GM23248 (cell line): ENCODE measurements at regions not wholly inside any gene's neighbourhood (a gene's known extent, or its start where the extent isn't known, plus 50 kb on each side); places are given as distances from the start of the nearest gene placed in this dataset.

Source experiments
- DNase-seq: peaks from one replicate; pipeline ENCODE4 v3.0.0-alpha.2; 2015
- H2AFZ ChIP-seq: fragments of 200-600 bp; sonication (generic); 2 replicates; pipeline ENCODE4 v1.6.1; 2016; ENCODE audit warnings: antibody characterized with exemption
- H3F3A ChIP-seq: fragments of 200-600 bp; sonication (generic); 2 replicates; pipeline ENCODE4 v1.6.1; 2016; ENCODE audit warnings: mild to moderate bottlenecking, antibody characterized with exemption, mixed run types; ENCODE audit not compliant: insufficient read depth
- H3K27ac ChIP-seq: fragments of 200-600 bp; sonication (generic); 2 replicates; pipeline ENCODE4 v1.5.1; 2016; ENCODE audit warnings: mild to moderate bottlenecking
- H3K27me3 ChIP-seq: fragments of 200-600 bp; sonication (generic); replicated peaks from 2 replicates; pipeline ENCODE4 v1.6.1; 2016; ENCODE audit warnings: mild to moderate bottlenecking; ENCODE audit not compliant: insufficient read depth
- H3K36me3 ChIP-seq: fragments of 200-600 bp; sonication (generic); 2 replicates; pipeline ENCODE4 v1.6.1; 2016; ENCODE audit warnings: low read depth, mild to moderate bottlenecking
- H3K4me1 ChIP-seq: fragments of 200-600 bp; sonication (generic); 2 replicates; pipeline ENCODE4 v1.6.1; 2016; ENCODE audit warnings: mild to moderate bottlenecking; ENCODE audit not compliant: insufficient read depth
- H3K4me2 ChIP-seq: fragments of 200-600 bp; sonication (generic); one replicate; pipeline ENCODE4 v1.6.1; 2016; ENCODE audit warnings: mild to moderate bottlenecking; ENCODE audit not compliant: unreplicated experiment
- H3K4me3 ChIP-seq: fragments of 200-600 bp; sonication (generic); 2 replicates; pipeline ENCODE4 v1.5.1; 2016; ENCODE audit warnings: mild to moderate bottlenecking
- H3K79me2 ChIP-seq: fragments of 200-600 bp; sonication (generic); 2 replicates; pipeline ENCODE4 v1.6.1; 2016; ENCODE audit warnings: mild to moderate bottlenecking; ENCODE audit not compliant: insufficient read depth
- H3K9ac ChIP-seq: fragments of 200-600 bp; sonication (generic); 2 replicates; pipeline ENCODE4 v1.6.1; 2016; ENCODE audit warnings: mild to moderate bottlenecking
- H3K9me2 ChIP-seq: fragments of 200-600 bp; sonication (generic); 2 replicates; pipeline ENCODE4 v1.6.1; 2016; ENCODE audit warnings: mixed run types, mild to moderate bottlenecking, moderate library complexity; ENCODE audit not compliant: insufficient read depth
- H3K9me3 ChIP-seq: fragments of 200-600 bp; sonication (generic); one replicate; pipeline ENCODE4 v1.6.1; 2017; ENCODE audit warnings: low read depth
- H4K20me1 ChIP-seq: fragments of 200-600 bp; sonication (generic); 2 replicates; pipeline ENCODE4 v1.6.0; 2016; ENCODE audit not compliant: insufficient read depth
- EZH2 ChIP-seq: fragments of 200-600 bp; sonication (generic); IDR thresholded peaks from 2 replicates; pipeline ENCODE4 v1.6.1; 2018; ENCODE audit warnings: antibody characterized with exemption, mild to moderate bottlenecking; ENCODE audit not compliant: insufficient read depth, poor library complexity, severe bottlenecking
- EZH2phosphoT487 ChIP-seq: fragments of 200-600 bp; sonication (generic); IDR thresholded peaks from 2 replicates; pipeline ENCODE4 v1.6.1; 2018; ENCODE audit warnings: antibody characterized with exemption, moderate library complexity, mild to moderate bottlenecking, low read depth; ENCODE audit not compliant: insufficient read depth
- WGBS, 2 experiments: methylation state at CpG; one replicate each; pipeline ENCODE4 v1.1.6; 2015 to 2017; ENCODE audit warnings: low lambda C conversion rate in 2 of 2, low coverage in 1 of 2; ENCODE audit errors: missing lambda C conversion rate in 2 of 2; 5-methylcytosine and 5-hydroxymethylcytosine counted together
- in situ Hi-C: fragments of 300-500 bp; cut with MboI; formaldehyde crosslinking; loops from 2 replicates; pipeline ENCODE4 v1.15.0; 2020

GRCh38 chr2:224104668-224105386 lies 65.7 kb upstream of the SERPINE2 start:
- Histone ChIP-seq H3K9me2 (0 out of 2 replicates have a peak, but pooled peaks cover 6% of the 10 kb centered on the region), H3K9me3 (no peaks in the 10 kb centered on the region), H3K27ac (no peak overlapping the region), H3K36me3 (no peaks in the 10 kb centered on the region), H3K4me3 (no peak overlapping the region), H3K4me2 (no peak overlapping the region), H2AFZ (no peak overlapping the region; the same call in 1 of the 2 replicates), H3K79me2 (no peaks in the 10 kb centered on the region), H3K4me1 (peaks cover 46% of the 10 kb centered on the region), H3K27me3 (no peaks in the 10 kb centered on the region), H3K9ac (no peak overlapping the region), H3F3A (peaks cover 28% of the 10 kb centered on the region), H4K20me1 (no peaks in the 10 kb centered on the region)
- WGBS, 2 experiments = 100% methylated on average over 1 of the region's 1 CpG
- TF ChIP-seq EZH2 (no peak), EZH2phosphoT487 (no peak)
- in situ Hi-C loops = no loop called here
- DNase-seq = peak; percentile 35

DNA sequence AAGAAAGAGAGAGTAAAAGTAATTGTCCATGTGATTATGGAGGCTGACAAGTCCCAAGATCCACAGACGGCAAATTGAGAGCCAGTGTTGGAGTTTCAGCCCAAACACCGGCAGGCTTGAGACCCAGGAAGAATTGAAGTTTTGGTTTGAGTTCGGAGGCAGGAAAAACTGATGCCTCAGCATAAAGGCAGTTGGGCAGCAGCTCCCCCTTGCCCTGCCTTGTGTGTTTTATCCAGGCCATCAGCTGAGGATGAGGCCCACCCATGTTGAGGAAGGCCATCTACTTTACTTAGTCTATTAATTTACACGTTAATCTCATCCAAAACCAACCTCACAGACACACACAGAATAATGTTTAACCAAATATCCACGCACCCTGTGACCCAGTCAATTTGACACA lies 64.6 kb upstream of the SERPINE2 start:
- Histone ChIP-seq H2AFZ (no peak overlapping the region), H3K9ac (no peak overlapping the region)
- in situ Hi-C loops = no loop called here

GRCh38 chr2:224102991-224103390 lies 63.9 kb upstream of the SERPINE2 start:
- H3K9me3 ChIP-seq = no peaks in the 10 kb centered on the region
- no peak overlapping the region for H2AFZ ChIP-seq
- H3K4me2 ChIP-seq = peak overlapping the region; percentile 25
- in situ Hi-C loops = no loop called here
- H3K4me1 ChIP-seq = peaks cover 47% of the 10 kb centered on the region
- H3F3A ChIP-seq = peaks cover 28% of the 10 kb centered on the region
- TF ChIP-seq EZH2phosphoT487 (no peak), EZH2 (no peak)
- peak overlapping the region; percentile 64 for H3K27ac ChIP-seq
- H4K20me1 ChIP-seq = no peaks in the 10 kb centered on the region
- no peak overlapping the region for H3K9ac ChIP-seq
- H3K36me3 ChIP-seq = no peaks in the 10 kb centered on the region
- no peaks in the 10 kb centered on the region for H3K79me2 ChIP-seq
- no peak for DNase-seq
- H3K27me3 ChIP-seq = no peaks in the 10 kb centered on the region
- WGBS, 2 experiments = 100% methylated on average over 1 of the region's 1 CpG
- 0 out of 2 replicates have a peak, but pooled peaks cover 6% of the 10 kb centered on the region for H3K9me2 ChIP-seq
- H3K4me3 ChIP-seq = no peak overlapping the region

More for the DNA sequence above, 64.6 kb upstream of the SERPINE2 start:
- H3K4me2 ChIP-seq = no peak overlapping the region
- DNase-seq = no peak
- 0 out of 2 replicates have a peak, but pooled peaks cover 6% of the 10 kb centered on the region for H3K9me2 ChIP-seq
- H3K36me3 ChIP-seq = no peaks in the 10 kb centered on the region
- peaks cover 28% of the 10 kb centered on the region for H3F3A ChIP-seq
- WGBS, 2 experiments = 96 to 97% methylated on average over 5 of the region's 5 CpGs
- no peak overlapping the region for H3K4me3 ChIP-seq
- H3K27ac ChIP-seq = no peak overlapping the region
- no peaks in the 10 kb centered on the region for H4K20me1 ChIP-seq
- H3K4me1 ChIP-seq = peaks cover 47% of the 10 kb centered on the region
- H3K9me3 ChIP-seq = no peaks in the 10 kb centered on the region
- no peak for TF ChIP-seq EZH2phosphoT487
- no peak for TF ChIP-seq EZH2
- H3K27me3 ChIP-seq = no peaks in the 10 kb centered on the region
- H3K79me2 ChIP-seq = no peaks in the 10 kb centered on the region

- Histone ChIP-seq H2AFZ (no peak overlapping the region), H3K36me3 (no peaks in the 10 kb centered on the region), H3K9ac (no peak overlapping the region), H4K20me1 (no peaks in the 10 kb centered on the region), H3K27me3 (no peaks in the 10 kb centered on the region), H3K9me3 (no peaks in the 10 kb centered on the region), H3K27ac (peak overlapping the region; percentile 69), H3K4me2 (peak overlapping the region; percentile 25), H3F3A (peaks cover 28% of the 10 kb centered on the region), H3K4me1 (peaks cover 47% of the 10 kb centered on the region), H3K79me2 (no peaks in the 10 kb centered on the region), H3K9me2 (0 out of 2 replicates have a peak, but pooled peaks cover 6% of the 10 kb centered on the region), H3K4me3 (no peak overlapping the region)
- TF ChIP-seq EZH2 (no peak), EZH2phosphoT487 (peak; percentile 93)
- DNase-seq = peak; percentile 99
- 3 to 12% methylated on average over 4 of the region's 4 CpGs for WGBS, 2 experiments
- in situ Hi-C loops = no loop called here
Observed at GRCh38 chr2:224101820-224102630, 62.9 kb upstream of the SERPINE2 start.
